Femur (tissue), 1 donor: ENCODE measurements at regions not wholly inside any gene's neighbourhood (a gene's known extent, or its start where the extent isn't known, plus 50 kb on each side); places are given as distances from the start of the nearest gene placed in this dataset.
"Not testable (repeated sequence)": the region's sequence is repeated elsewhere in the genome, so short reads cannot be mapped to it uniquely, and the experiment has no call there.

Source experiments
- DNase-seq: peaks from one replicate; pipeline ENCODE4 v3.0.0-alpha.2; 2017

- DNase-seq = no peak
These were observed 293.4 kb upstream of the NR3C2 start for GRCh38 chr4:148735432-148736155.

GRCh38 chr4:148730766-148731165, 288.6 kb upstream of the NR3C2 start:
- DNase-seq = no peak

- DNase-seq = no peak
These were observed 287.9 kb upstream of the NR3C2 start for GRCh38 chr4:148730082-148730640.

GRCh38 chr4:148717988-148718387, 275.8 kb upstream of the NR3C2 start:
- no peak for DNase-seq

GRCh38 chr4:148716431-148717052, 274.3 kb upstream of the NR3C2 start:
- DNase-seq = no peak

GRCh38 chr4:148704291-148704690, 262.1 kb upstream of the NR3C2 start:
- DNase-seq = no peak

- DNase-seq = no peak
These were observed 252.5 kb upstream of the NR3C2 start for GRCh38 chr4:148694702-148695101.

- DNase-seq = no peak
These were observed 251.9 kb upstream of the NR3C2 start for GRCh38 chr4:148693913-148694649.

- peak; percentile 18 for DNase-seq
These were observed 250.0 kb upstream of the NR3C2 start for GRCh38 chr4:148692242-148692641.

GRCh38 chr4:148686449-148686848, 244.2 kb upstream of the NR3C2 start:
- no peak for DNase-seq

- DNase-seq = no peak
These were observed 242.4 kb upstream of the NR3C2 start for GRCh38 chr4:148684638-148685037.

GRCh38 chr4:148680884-148681283, 238.7 kb upstream of the NR3C2 start:
- no peak for DNase-seq

GRCh38 chr4:148676344-148676743, 234.1 kb upstream of the NR3C2 start:
- no peak for DNase-seq

- no peak for DNase-seq
These were observed 232.7 kb upstream of the NR3C2 start for GRCh38 chr4:148674876-148675275.

- DNase-seq = no peak
These were observed 222.4 kb upstream of the NR3C2 start for GRCh38 chr4:148664636-148665035.

- DNase-seq = no peak
These were observed 211.9 kb upstream of the NR3C2 start for GRCh38 chr4:148654131-148654530.

GRCh38 chr4:148653681-148654080, 211.5 kb upstream of the NR3C2 start:
- DNase-seq = no peak

GRCh38 chr4:148651991-148652390, 209.8 kb upstream of the NR3C2 start:
- DNase-seq = no peak

- DNase-seq = no peak
These were observed 207.6 kb upstream of the NR3C2 start for GRCh38 chr4:148649652-148650331.

- no peak for DNase-seq
These were observed 201.6 kb upstream of the NR3C2 start for GRCh38 chr4:148643851-148644250.

- DNase-seq = no peak
These were observed 200.7 kb upstream of the NR3C2 start for GRCh38 chr4:148642907-148643306.

- DNase-seq = not testable (repeated sequence)
These were observed 195.9 kb upstream of the NR3C2 start for GRCh38 chr4:148638079-148638478.

GRCh38 chr4:148637453-148637852, 195.2 kb upstream of the NR3C2 start:
- DNase-seq = not testable (repeated sequence)
